Heart left ventricle (tissue), 16 donors: ENCODE measurements at regions not wholly inside any gene's neighbourhood (a gene's known extent, or its start where the extent isn't known, plus 50 kb on each side); places are given as distances from the start of the nearest gene placed in this dataset.

Experiments used
- ATAC-seq, 4 donors: fragments of 200-7000 bp; cut with Tn5 transposase; one replicate each; pipeline ENCODE4 v1.9.1; 2020 to 2022; ENCODE audit warnings: moderate library complexity in 4 of 4, mild to moderate bottlenecking in 3 of 4, moderate number of reproducible peaks in 1 of 4
- DNase-seq, 5 donors: peaks; one replicate each; pipeline ENCODE4 v3.0.0-alpha.2; 2020
- H3K27ac ChIP-seq, 12 donors: fragments of 200-600 bp; sonication (generic) in 4 of 12; one replicate each; pipeline versions ENCODE4 v1.5.0 to v1.8.0; 2016 to 2022; ENCODE audit warnings: mild to moderate bottlenecking in 2 of 12
- H3K27me3 ChIP-seq, 9 donors: fragments of 200-600 bp; sonication (generic) in 2 of 9; one replicate each; pipeline versions ENCODE4 v1.5.1 to v1.8.0; 2016 to 2022; ENCODE audit warnings: mild to moderate bottlenecking in 3 of 9
- H3K36me3 ChIP-seq, 9 donors: fragments of 200-600 bp; sonication (generic) in 2 of 9; one replicate each; pipeline versions ENCODE4 v1.5.0 to v1.8.0; 2018 to 2022; ENCODE audit warnings: mild to moderate bottlenecking in 2 of 9
- H3K4me1 ChIP-seq, 12 donors: fragments of 200-600 bp; sonication (generic) in 4 of 12; one replicate each; pipeline versions ENCODE4 v1.5.0 to v1.8.0; 2016 to 2022; ENCODE audit warnings: mild to moderate bottlenecking in 3 of 12
- H3K4me3 ChIP-seq, 12 donors: fragments of 200-600 bp; sonication (generic) in 4 of 12; one replicate each; pipeline versions ENCODE4 v1.5.0 to v1.8.0; 2017 to 2022; ENCODE audit warnings: mild to moderate bottlenecking in 9 of 12, moderate library complexity in 4 of 12
- H3K9me3 ChIP-seq, 12 donors: fragments of 200-600 bp; sonication (generic) in 4 of 12; one replicate each; pipeline versions ENCODE4 v1.5.0 to v1.8.0; 2016 to 2022; ENCODE audit warnings: mild to moderate bottlenecking in 1 of 12
- CTCF ChIP-seq, 12 donors: fragments of 200-600 bp; sonication (generic) in 4 of 12; IDR thresholded peaks; one replicate each; pipeline versions ENCODE4 v1.5.0 to v1.8.0; 2018 to 2022; ENCODE audit warnings: antibody characterized with exemption in 12 of 12, mild to moderate bottlenecking in 5 of 12
- POLR2A ChIP-seq, 2 donors: fragments of 450-650 bp; IDR thresholded peaks; one replicate each; pipeline ENCODE4 v1.6.1; 2017; ENCODE audit warnings: antibody characterized with exemption in 2 of 2, mild to moderate bottlenecking in 2 of 2, moderate library complexity in 2 of 2
- WGBS, 4 donors: extraction: QIAGEN DNeasy Blood & Tissue Kit in 2 of 4; methylation state at CpG; one replicate each; pipeline versions ENCODE4 v1.1.5 to v1.1.7; 2013 to 2018; 5-methylcytosine and 5-hydroxymethylcytosine counted together
- intact Hi-C, 10 donors: fragments of 100-400 bp; cut with DNase I; formaldehyde crosslinking; loops; one replicate each; pipeline versions ENCODE4 v1.11.1 to v1.14.2; 2022
- donor health status: ischemic (EF 13 %, LVEDD 7.1; RV severe dilation, severe dysfunction).
- donor health status: healthy with polysubstance abuse.
- donor health status: DM: no; HTN: yes; CAD: no.
- donor health status: DM: no; HTN: no; CAD: no.
- donor health status: ischemic (EF 25% LVEDD 6.9; RV normal size, moderate dysfunction).
- donor health status: ischemic (EF 25% LVEDD 5.7; RV mildly dilated, moderate dysfunction).
- donor health status: healthy.
- donor health status: DM: yes; HTN: yes; CAD: no.
- donor health status: ischemic (EF 35%, LVEDD 5.7; RV mildly dilated, moderate dysfunction).
- donor health status: nonischemic (EF 11% LVEDD 7.7; RV severe dilation, severe dysfunction).
- donor health status: DM: yes; HTN: yes; CAD: no.
- donor health status: PGD.
- donor health status: ischemic (EF 29% LVEDD 5.4; RV normal size, mild dysfunction).
- donor health status: nonischemic (EF 23%, LVEDD 6.1; RV moderate dilation, normal function).

- H3K4me3 ChIP-seq, result no peak overlapping the region
- intact Hi-C loops, result no loop called here
- DNase-seq (no peak), ATAC-seq (no peak)
- 50 to 79% (median 72%) methylated on average over 4 to 6 of the region's 6 CpGs; no CpG with 5 or more reads in 1 of the 4 donors for WGBS, 4 donors
- peaks cover 0 to 9% (median 0%) of the 10 kb centered on the region in 12 donors for H3K4me1 ChIP-seq
- no peaks in the 10 kb centered on the region for H3K9me3 ChIP-seq
- TF ChIP-seq CTCF (IDR thresholded peaks at IDR 0.05) (no peak), POLR2A (IDR thresholded peaks at IDR 0.05) (no peak)
- peaks cover 0 to 36% (median 0%) of the 10 kb centered on the region in 9 donors for H3K27me3 ChIP-seq
- no peaks in the 10 kb centered on the region for H3K36me3 ChIP-seq
- no peak overlapping the region for H3K27ac ChIP-seq
These were observed 123.2 kb upstream of the VSTM2B start for GRCh38 chr19:29402563-29402962.

GRCh38 chr19:29404015-29404414 lies 121.8 kb upstream of the VSTM2B start:
- TF ChIP-seq CTCF (IDR thresholded peaks at IDR 0.05) (no peak), POLR2A (IDR thresholded peaks at IDR 0.05) (no peak)
- intact Hi-C loops, result no loop called here
- Histone ChIP-seq H3K36me3 (no peaks in the 10 kb centered on the region), H3K27ac (no peak overlapping the region), H3K9me3 (no peaks in the 10 kb centered on the region), H3K4me3 (no peak overlapping the region), H3K4me1 (peaks cover 0 to 9% (median 0%) of the 10 kb centered on the region in 12 donors), H3K27me3 (peaks cover 0 to 40% (median 0%) of the 10 kb centered on the region in 9 donors)
- WGBS, 4 donors, result 79 to 85% (median 80%) methylated on average over 5 to 8 of the region's 8 CpGs
- DNase-seq, result no peak
- no peak for ATAC-seq

- peaks cover 0 to 9% (median 0%) of the 10 kb centered on the region in 12 donors for H3K4me1 ChIP-seq
- no peaks in the 10 kb centered on the region for H3K36me3 ChIP-seq
- H3K27me3 ChIP-seq, result peaks cover 0 to 41% (median 0%) of the 10 kb centered on the region in 9 donors
- intact Hi-C loops, result no loop called here
- ATAC-seq, result peak in 3 of 4 donors; percentile 30 to 32 (median 31)
- 12 to 17% (median 14%) methylated on average over 25 to 33 of the region's 33 CpGs for WGBS, 4 donors
- DNase-seq, result peak in 1 of 5 donors; percentile 33
- no peak overlapping the region for H3K27ac ChIP-seq
- no peaks in the 10 kb centered on the region for H3K9me3 ChIP-seq
- H3K4me3 ChIP-seq, result no peak overlapping the region
- TF ChIP-seq POLR2A (IDR thresholded peaks at IDR 0.05) (no peak), CTCF (IDR thresholded peaks at IDR 0.05) (no peak)
These were observed 120.7 kb upstream of the VSTM2B start for GRCh38 chr19:29404951-29405727.

- whole genome bisulfite sequencing, 4 donors, result 67 to 81% (median 79%) methylated on average over 11 of the region's 11 CpGs
- Histone ChIP-seq H3K4me3 (no peak overlapping the region), H3K27ac (no peak overlapping the region), H3K4me1 (peaks cover 0 to 9% (median 0%) of the 10 kb centered on the region in 12 donors), H3K36me3 (no peaks in the 10 kb centered on the region), H3K27me3 (peaks cover 0 to 37% (median 0%) of the 10 kb centered on the region in 9 donors), H3K9me3 (no peaks in the 10 kb centered on the region)
- DNase-seq (no peak), ATAC-seq (no peak)
- TF ChIP-seq POLR2A (IDR thresholded peaks at IDR 0.05), result no peak
- TF ChIP-seq CTCF (IDR thresholded peaks at IDR 0.05), result no peak
- intact Hi-C loops, result no loop called here
These were observed 120.1 kb upstream of the VSTM2B start for GRCh38 chr19:29405728-29405995.
